Psoas muscle (tissue), 7 donors: ENCODE measurements at regions not wholly inside any gene's neighbourhood (a gene's known extent, or its start where the extent isn't known, plus 50 kb on each side); places are given as distances from the start of the nearest gene placed in this dataset.

Experiments used
- ATAC-seq, 4 donors: fragments of 200-7000 bp; cut with Tn5 transposase; one replicate each; pipeline ENCODE4 v1.9.1; 2020; ENCODE audit warnings: moderate library complexity in 3 of 4, mild to moderate bottlenecking in 2 of 4
- DNase-seq, 2 donors: peaks; one replicate each; pipeline ENCODE4 v3.0.0-alpha.2; 2020
- H3K27ac ChIP-seq: fragments of 200-600 bp; one replicate; pipeline ENCODE4 v1.8.0; 2022
- H3K27me3 ChIP-seq, 3 donors: fragments of 200-600 bp in 1 of 3; one replicate each; pipeline versions ENCODE4 v1.6.1 to v1.8.0; 2013 to 2022; ENCODE audit warnings: low read length in 2 of 3, mild to moderate bottlenecking in 2 of 3, moderate library complexity in 1 of 3; ENCODE audit not compliant: insufficient read depth in 3 of 3
- H3K36me3 ChIP-seq, 2 donors: fragments of 200-600 bp in 1 of 2; one replicate each; pipeline versions ENCODE4 v1.6.1 to v1.8.0; 2013 to 2022; ENCODE audit warnings: low read depth in 1 of 2, mild to moderate bottlenecking in 1 of 2, moderate library complexity in 1 of 2; ENCODE audit not compliant: insufficient read depth in 1 of 2
- H3K4me1 ChIP-seq: fragments of 200-600 bp; one replicate; pipeline ENCODE4 v1.8.0; 2022
- H3K4me3 ChIP-seq: fragments of 200-600 bp; one replicate; pipeline ENCODE4 v1.8.0; 2022; ENCODE audit warnings: mild to moderate bottlenecking
- H3K9me3 ChIP-seq: fragments of 200-600 bp; one replicate; pipeline ENCODE4 v1.8.0; 2022
- WGBS, 3 donors: extraction: QIAGEN DNeasy Blood & Tissue Kit; methylation state at CpG; one replicate each; pipeline versions ENCODE4 v1.1.6 to v1.1.7; 2013; 5-methylcytosine and 5-hydroxymethylcytosine counted together
- intact Hi-C, 2 donors: fragments of 100-400 bp; cut with DNase I; formaldehyde crosslinking; loops; one replicate each; pipeline versions ENCODE4 v1.11.0 to v1.14.2; 2022
- TF ChIP-seq, protein P1 (sequence below): fragments of 200-600 bp; IDR thresholded peaks from one replicate; pipeline ENCODE4 v1.8.0; 2022; ENCODE audit warnings: antibody characterized with exemption
- donor health status: healthy with polysubstance abuse.
- donor health status: DM: no; HTN: no; CAD: no; lungs with moderate emphysema.
- donor health status: Bipolar disorder and iron deficiency.
- donor health status: healthy.
- donor health status: DM: yes; HTN: yes; CAD: no.
- donor health status: DM: no; HTN: no; CAD: no.
- donor health status: DM: yes; HTN: yes; CAD: no.

DNA sequence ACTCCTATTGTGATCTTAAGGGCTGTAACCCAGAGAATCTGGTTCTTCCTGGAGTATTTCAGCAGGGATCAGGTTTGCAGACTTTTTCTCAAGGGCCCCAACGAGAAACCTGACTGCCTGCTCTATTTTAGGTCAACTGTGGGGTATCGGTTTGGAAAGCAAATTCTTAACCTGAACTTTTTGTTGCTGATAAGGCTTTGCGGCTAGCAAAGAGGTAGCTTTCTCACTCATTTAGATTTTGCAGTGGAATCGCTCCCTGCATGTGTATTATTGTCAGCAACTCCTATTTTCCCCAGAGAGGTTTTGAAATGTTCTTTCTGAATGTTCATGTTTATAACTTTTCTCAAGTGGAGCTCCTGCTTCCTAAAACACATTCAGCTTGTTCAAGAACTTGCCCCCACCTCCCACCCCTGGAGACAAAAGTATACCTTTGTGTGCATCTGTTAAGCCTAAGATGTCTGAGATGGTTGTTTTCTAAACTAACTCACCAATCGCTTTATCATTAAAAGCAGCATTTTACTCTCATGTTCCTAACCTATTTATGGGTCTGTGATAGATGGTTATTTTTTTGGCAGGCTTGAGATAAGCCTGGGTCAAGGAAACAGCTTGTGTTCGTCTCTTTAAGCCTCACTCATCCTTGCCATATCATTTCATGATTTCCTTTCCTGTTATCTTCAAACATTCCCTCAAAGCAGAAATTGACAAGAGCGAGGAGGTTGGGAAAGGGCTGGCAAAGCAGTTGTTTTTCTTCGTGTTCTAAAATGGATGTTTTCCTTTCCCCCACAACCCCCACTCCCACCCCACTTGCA is 129.8 kb downstream of the BAMBI start:
- intact Hi-C loops = no loop called here

DNA sequence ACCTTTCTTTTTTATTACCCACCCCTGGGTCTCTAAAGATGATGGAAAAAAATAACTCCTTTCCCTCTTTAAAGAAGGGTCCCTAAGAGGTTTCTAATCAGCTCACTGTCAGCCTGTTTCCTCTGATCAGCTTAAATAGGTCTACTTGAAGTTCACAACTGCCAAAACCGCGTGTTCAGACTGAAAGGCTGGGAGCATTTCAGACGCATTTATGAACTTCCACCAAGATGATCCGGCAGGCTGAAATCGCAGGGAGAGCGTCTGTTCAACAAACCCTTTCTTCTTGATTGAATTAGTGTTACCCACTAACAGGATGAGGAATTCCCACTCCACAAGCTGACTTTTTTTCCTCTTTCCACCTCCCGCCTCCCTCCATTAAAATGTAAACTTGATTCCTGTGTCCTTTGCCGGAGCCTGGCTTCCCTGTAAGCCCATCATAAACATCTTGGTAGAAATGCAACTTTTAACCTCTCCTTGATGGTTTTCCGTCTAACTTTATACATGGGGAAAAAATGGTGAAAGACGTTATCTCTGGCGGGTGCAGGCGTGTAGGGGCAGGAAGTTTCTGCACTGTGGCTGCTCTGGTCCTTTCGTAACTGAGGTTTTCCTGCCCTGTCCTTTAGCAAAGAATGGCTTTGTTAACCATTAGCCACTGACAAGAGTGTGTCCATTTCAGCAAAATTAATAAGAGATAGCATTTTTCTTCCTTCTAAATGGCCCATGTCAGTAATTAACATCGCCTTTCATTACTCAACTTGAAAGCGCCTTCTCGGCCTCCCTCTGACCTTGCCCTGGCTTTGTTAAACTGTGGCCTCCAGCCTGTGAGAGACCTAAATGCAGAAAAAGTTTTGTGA is 130.7 kb downstream of the BAMBI start:
- Histone ChIP-seq H3K9me3 (no peaks in the 10 kb centered on the region), H3K27ac (no peak overlapping the region), H3K4me1 (peaks cover 7% of the 10 kb centered on the region), H3K36me3 (no peaks in the 10 kb centered on the region), H3K27me3 (no peaks in the 10 kb centered on the region), H3K4me3 (no peak overlapping the region)
- ATAC-seq (no peak), DNase-seq (no peak)
- TF ChIP-seq, protein P1, sequence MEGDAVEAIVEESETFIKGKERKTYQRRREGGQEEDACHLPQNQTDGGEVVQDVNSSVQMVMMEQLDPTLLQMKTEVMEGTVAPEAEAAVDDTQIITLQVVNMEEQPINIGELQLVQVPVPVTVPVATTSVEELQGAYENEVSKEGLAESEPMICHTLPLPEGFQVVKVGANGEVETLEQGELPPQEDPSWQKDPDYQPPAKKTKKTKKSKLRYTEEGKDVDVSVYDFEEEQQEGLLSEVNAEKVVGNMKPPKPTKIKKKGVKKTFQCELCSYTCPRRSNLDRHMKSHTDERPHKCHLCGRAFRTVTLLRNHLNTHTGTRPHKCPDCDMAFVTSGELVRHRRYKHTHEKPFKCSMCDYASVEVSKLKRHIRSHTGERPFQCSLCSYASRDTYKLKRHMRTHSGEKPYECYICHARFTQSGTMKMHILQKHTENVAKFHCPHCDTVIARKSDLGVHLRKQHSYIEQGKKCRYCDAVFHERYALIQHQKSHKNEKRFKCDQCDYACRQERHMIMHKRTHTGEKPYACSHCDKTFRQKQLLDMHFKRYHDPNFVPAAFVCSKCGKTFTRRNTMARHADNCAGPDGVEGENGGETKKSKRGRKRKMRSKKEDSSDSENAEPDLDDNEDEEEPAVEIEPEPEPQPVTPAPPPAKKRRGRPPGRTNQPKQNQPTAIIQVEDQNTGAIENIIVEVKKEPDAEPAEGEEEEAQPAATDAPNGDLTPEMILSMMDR = no peak
- WGBS, 3 donors = 62 to 70% (median 66%) methylated on average over 16 of the region's 16 CpGs
- intact Hi-C loops = no loop called here

More for the DNA sequence above, 129.8 kb downstream of the BAMBI start:
- DNase-seq (no peak), ATAC-seq (peak in 1 of 4 donors; percentile 29)
- Histone ChIP-seq H3K4me1 (peaks cover 7% of the 10 kb centered on the region), H3K36me3 (no peaks in the 10 kb centered on the region), H3K27ac (peak overlapping the region; percentile 12), H3K9me3 (no peaks in the 10 kb centered on the region), H3K4me3 (peak overlapping the region; percentile 46), H3K27me3 (no peaks in the 10 kb centered on the region)
- TF ChIP-seq, protein P1 = no peak
- WGBS, 3 donors = 44 to 60% (median 50%) methylated on average over 8 of the region's 8 CpGs

DNA sequence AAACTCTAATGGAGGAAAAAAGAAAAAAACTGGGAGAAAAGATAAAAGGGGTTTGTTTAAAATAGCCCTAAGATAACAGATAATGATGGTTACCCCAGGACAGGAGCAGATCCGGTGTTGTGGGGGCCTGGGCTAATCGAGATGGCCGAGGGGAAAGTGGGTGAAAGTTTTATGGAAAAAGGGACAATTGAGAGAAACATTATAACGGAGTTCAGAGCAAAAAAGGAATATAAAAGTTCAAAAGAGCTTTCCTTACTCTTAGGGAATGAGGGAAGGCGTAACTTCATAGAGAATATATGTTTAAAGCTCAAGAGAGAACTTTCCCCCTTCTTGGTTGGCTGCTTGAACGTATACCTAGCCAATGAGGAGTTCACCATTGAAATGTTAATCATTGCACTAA is 131.4 kb downstream of the BAMBI start:
- TF ChIP-seq, protein P1 = no peak
- no peaks in the 10 kb centered on the region for H3K27me3 ChIP-seq
- no peak overlapping the region for H3K4me3 ChIP-seq
- ATAC-seq = no peak
- peaks cover 7% of the 10 kb centered on the region for H3K4me1 ChIP-seq
- H3K9me3 ChIP-seq = no peaks in the 10 kb centered on the region
- no peak overlapping the region for H3K27ac ChIP-seq
- intact Hi-C loops = no loop called here
- no peaks in the 10 kb centered on the region for H3K36me3 ChIP-seq
- no peak for DNase-seq
- 82 to 87% (median 84%) methylated on average over 6 of the region's 6 CpGs for WGBS, 3 donors

- 65 to 72% (median 66%) methylated on average over 10 of the region's 10 CpGs for WGBS, 3 donors
These were observed 132.9 kb downstream of the BAMBI start for GRCh38 chr10:28810057-28810870.

More at GRCh38 chr10:28810057-28810870, 132.9 kb downstream of the BAMBI start:
- no peaks in the 10 kb centered on the region for H3K9me3 ChIP-seq
- H3K27ac ChIP-seq = no peak overlapping the region
- TF ChIP-seq, protein P1 = no peak
- intact Hi-C loops = no loop called here
- no peaks in the 10 kb centered on the region for H3K36me3 ChIP-seq
- DNase-seq (no peak), ATAC-seq (no peak)
- no peak overlapping the region for H3K4me3 ChIP-seq
- peaks cover 7% of the 10 kb centered on the region for H3K4me1 ChIP-seq
- no peaks in the 10 kb centered on the region for H3K27me3 ChIP-seq
